Transverse colon (tissue), 3 donors: ENCODE measurements at regions not wholly inside any gene's neighbourhood (a gene's known extent, or its start where the extent isn't known, plus 50 kb on each side); places are given as distances from the start of the nearest gene placed in this dataset.

ENCODE experiments used
- EP300 ChIP-seq: sonication (generic); formaldehyde crosslinking; IDR thresholded peaks from one replicate; pipeline ENCODE4 v1.6.1; 2017; ENCODE audit warnings: antibody characterized with exemption, low read depth
- POLR2A ChIP-seq: fragments of 450-650 bp; IDR thresholded peaks from one replicate; pipeline ENCODE4 v1.6.1; 2016; ENCODE audit warnings: antibody characterized with exemption, mild to moderate bottlenecking, moderate library complexity
- TF ChIP-seq, protein P1 (sequence below), 5 experiments: fragments of 200-600 bp in 3 of 5; fragments of 450-650 bp in 2 of 5; sonication (generic) in 3 of 5; IDR thresholded peaks; 1 replicate in 2 of 5; 2 replicates in 3 of 5; pipeline ENCODE4 v1.5.1; 2016 to 2017; ENCODE audit warnings: antibody characterized with exemption in 5 of 5, inconsistent platforms in 3 of 5, mild to moderate bottlenecking in 2 of 5, moderate library complexity in 1 of 5

DNA sequence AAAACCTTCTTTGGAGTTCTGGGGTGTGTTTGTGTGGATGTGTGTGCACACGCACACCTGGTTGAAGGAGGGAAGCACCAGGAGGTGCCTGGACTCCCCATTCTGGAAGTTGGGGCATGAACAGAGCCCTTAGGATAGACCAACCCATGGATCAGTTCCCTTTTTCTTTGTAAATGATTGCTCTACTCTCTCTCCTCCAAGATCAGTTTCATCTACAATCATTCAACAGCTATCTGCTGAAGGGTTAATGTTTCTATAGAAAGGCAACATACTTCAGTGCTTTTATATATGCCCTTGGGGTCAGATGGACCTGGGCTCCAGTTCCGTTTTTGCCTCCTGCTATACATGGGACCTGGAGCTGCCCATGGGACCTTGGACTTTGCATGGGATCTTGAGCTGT lies 352.1 kb upstream of the CFAP20DC start:
- TF ChIP-seq EP300 (no peak), POLR2A (no peak)
- TF ChIP-seq, protein P1, sequence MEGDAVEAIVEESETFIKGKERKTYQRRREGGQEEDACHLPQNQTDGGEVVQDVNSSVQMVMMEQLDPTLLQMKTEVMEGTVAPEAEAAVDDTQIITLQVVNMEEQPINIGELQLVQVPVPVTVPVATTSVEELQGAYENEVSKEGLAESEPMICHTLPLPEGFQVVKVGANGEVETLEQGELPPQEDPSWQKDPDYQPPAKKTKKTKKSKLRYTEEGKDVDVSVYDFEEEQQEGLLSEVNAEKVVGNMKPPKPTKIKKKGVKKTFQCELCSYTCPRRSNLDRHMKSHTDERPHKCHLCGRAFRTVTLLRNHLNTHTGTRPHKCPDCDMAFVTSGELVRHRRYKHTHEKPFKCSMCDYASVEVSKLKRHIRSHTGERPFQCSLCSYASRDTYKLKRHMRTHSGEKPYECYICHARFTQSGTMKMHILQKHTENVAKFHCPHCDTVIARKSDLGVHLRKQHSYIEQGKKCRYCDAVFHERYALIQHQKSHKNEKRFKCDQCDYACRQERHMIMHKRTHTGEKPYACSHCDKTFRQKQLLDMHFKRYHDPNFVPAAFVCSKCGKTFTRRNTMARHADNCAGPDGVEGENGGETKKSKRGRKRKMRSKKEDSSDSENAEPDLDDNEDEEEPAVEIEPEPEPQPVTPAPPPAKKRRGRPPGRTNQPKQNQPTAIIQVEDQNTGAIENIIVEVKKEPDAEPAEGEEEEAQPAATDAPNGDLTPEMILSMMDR (IDR thresholded peaks at IDR 0.05) = no peak
